HEK293 (cell line): ENCODE measurements at regions not wholly inside any gene's neighbourhood (a gene's known extent, or its start where the extent isn't known, plus 50 kb on each side); places are given as distances from the start of the nearest gene placed in this dataset.

ENCODE experiments used
- PRDM2 ChIP-seq: fragments of 450-650 bp; formaldehyde crosslinking; IDR thresholded peaks from 2 replicates; pipeline ENCODE4 v1.5.1; 2016; ENCODE audit warnings: missing biosample characterization, missing genetic modification characterization, borderline replicate concordance
- ZNF513 ChIP-seq: fragments of 450-650 bp; IDR thresholded peaks from 2 replicates; pipeline ENCODE4 v1.5.1; 2018; ENCODE audit warnings: missing biosample characterization, missing genetic modification characterization

GRCh38 chr16:9014389-9014788, 50.7 kb upstream of the USP7 start:
- TF ChIP-seq ZNF513 (tag by site-specific recombination), result no peak
- TF ChIP-seq PRDM2 (tag by site-specific recombination), result no peak
